ENCODE measurements at regions not wholly inside any gene's neighbourhood (a gene's known extent, or its start where the extent isn't known, plus 50 kb on each side); places are given as distances from the start of the nearest gene placed in this dataset.
"Not testable (repeated sequence)": the region's sequence is repeated elsewhere in the genome, so short reads cannot be mapped to it uniquely, and the experiment has no call there.

DNA sequence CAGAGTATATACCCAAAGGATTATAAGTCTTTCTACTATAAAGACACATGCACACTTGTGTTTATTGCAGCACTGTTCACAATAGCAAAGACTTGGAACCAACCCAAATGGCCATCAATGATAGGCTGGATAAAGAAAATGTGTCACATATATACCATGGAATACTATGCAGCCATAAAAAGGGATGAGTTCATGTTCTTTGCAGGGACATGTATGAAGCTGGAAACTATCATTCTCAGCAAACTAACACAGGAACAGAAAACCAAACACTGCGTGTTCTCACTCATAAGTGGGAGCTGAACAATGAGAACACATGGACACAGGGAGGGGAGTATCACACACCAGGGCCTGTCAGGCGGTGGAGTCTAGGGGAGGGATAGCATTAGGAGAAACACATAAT lies 281.7 kb upstream of the MEF2C start:
- TF ChIP-seq, protein P1, sequence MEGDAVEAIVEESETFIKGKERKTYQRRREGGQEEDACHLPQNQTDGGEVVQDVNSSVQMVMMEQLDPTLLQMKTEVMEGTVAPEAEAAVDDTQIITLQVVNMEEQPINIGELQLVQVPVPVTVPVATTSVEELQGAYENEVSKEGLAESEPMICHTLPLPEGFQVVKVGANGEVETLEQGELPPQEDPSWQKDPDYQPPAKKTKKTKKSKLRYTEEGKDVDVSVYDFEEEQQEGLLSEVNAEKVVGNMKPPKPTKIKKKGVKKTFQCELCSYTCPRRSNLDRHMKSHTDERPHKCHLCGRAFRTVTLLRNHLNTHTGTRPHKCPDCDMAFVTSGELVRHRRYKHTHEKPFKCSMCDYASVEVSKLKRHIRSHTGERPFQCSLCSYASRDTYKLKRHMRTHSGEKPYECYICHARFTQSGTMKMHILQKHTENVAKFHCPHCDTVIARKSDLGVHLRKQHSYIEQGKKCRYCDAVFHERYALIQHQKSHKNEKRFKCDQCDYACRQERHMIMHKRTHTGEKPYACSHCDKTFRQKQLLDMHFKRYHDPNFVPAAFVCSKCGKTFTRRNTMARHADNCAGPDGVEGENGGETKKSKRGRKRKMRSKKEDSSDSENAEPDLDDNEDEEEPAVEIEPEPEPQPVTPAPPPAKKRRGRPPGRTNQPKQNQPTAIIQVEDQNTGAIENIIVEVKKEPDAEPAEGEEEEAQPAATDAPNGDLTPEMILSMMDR (IDR thresholded peaks at IDR 0.05): not testable (repeated sequence)
- not testable (repeated sequence) for TF ChIP-seq EP300, POLR2A (IDR thresholded peaks at IDR 0.05)
